ENCODE measurements at regions not wholly inside any gene's neighbourhood (a gene's known extent, or its start where the extent isn't known, plus 50 kb on each side); places are given as distances from the start of the nearest gene placed in this dataset.

GRCh38 chr9:16153741-16154140 is 600.9 kb downstream of the CCDC171 start:
- no peak for TF ChIP-seq CTCF (IDR thresholded peaks at IDR 0.05; ENCODE audit: unreplicated experiment)
- Mint-ChIP-seq H3K27me3 (ENCODE audit: unreplicated experiment) (peaks cover 2% of the 10 kb centered on the region), H3K9me3 (ENCODE audit: unreplicated experiment) (no peaks in the 10 kb centered on the region), H3K36me3 (ENCODE audit: low read depth, unreplicated experiment) (no peaks in the 10 kb centered on the region), H3K4me1 (ENCODE audit: unreplicated experiment) (peaks cover 22% of the 10 kb centered on the region), H3K4me3 (ENCODE audit: unreplicated experiment) (no peak overlapping the region), H3K27ac (ENCODE audit: unreplicated experiment) (no peak overlapping the region)
- DNase-seq (ENCODE audit: low spot score): no peak

- no peak overlapping the region for H3K27ac Mint-ChIP-seq (ENCODE audit: unreplicated experiment)
- H3K27me3 Mint-ChIP-seq (ENCODE audit: unreplicated experiment): peaks cover 2% of the 10 kb centered on the region
- TF ChIP-seq CTCF (IDR thresholded peaks at IDR 0.05; ENCODE audit: unreplicated experiment): no peak
- H3K36me3 Mint-ChIP-seq (ENCODE audit: low read depth, unreplicated experiment): no peaks in the 10 kb centered on the region
- peak overlapping the region; percentile 34 for H3K4me3 Mint-ChIP-seq (ENCODE audit: unreplicated experiment)
- H3K9me3 Mint-ChIP-seq (ENCODE audit: unreplicated experiment): no peaks in the 10 kb centered on the region
- H3K4me1 Mint-ChIP-seq (ENCODE audit: unreplicated experiment): peaks cover 22% of the 10 kb centered on the region
- peak; percentile 74 for DNase-seq (ENCODE audit: low spot score)
These were observed 601.8 kb downstream of the CCDC171 start for GRCh38 chr9:16154521-16155078.

- Mint-ChIP-seq H3K4me1 (ENCODE audit: unreplicated experiment) (peaks cover 22% of the 10 kb centered on the region), H3K9me3 (ENCODE audit: unreplicated experiment) (no peaks in the 10 kb centered on the region), H3K4me3 (ENCODE audit: unreplicated experiment) (no peak overlapping the region), H3K36me3 (ENCODE audit: low read depth, unreplicated experiment) (no peaks in the 10 kb centered on the region), H3K27ac (ENCODE audit: unreplicated experiment) (no peak overlapping the region), H3K27me3 (ENCODE audit: unreplicated experiment) (peaks cover 2% of the 10 kb centered on the region)
- no peak for DNase-seq (ENCODE audit: low spot score)
- no peak for TF ChIP-seq CTCF (IDR thresholded peaks at IDR 0.05; ENCODE audit: unreplicated experiment)
These were observed 603.0 kb downstream of the CCDC171 start for GRCh38 chr9:16155878-16156277.

GRCh38 chr9:16157216-16157615 is 604.4 kb downstream of the CCDC171 start:
- peaks cover 2% of the 10 kb centered on the region for H3K27me3 Mint-ChIP-seq (ENCODE audit: unreplicated experiment)
- no peaks in the 10 kb centered on the region for H3K36me3 Mint-ChIP-seq (ENCODE audit: low read depth, unreplicated experiment)
- peaks cover 22% of the 10 kb centered on the region for H3K4me1 Mint-ChIP-seq (ENCODE audit: unreplicated experiment)
- no peak for TF ChIP-seq CTCF (IDR thresholded peaks at IDR 0.05; ENCODE audit: unreplicated experiment)
- no peak for DNase-seq (ENCODE audit: low spot score)
- no peaks in the 10 kb centered on the region for H3K9me3 Mint-ChIP-seq (ENCODE audit: unreplicated experiment)
- H3K4me3 Mint-ChIP-seq (ENCODE audit: unreplicated experiment): no peak overlapping the region
- H3K27ac Mint-ChIP-seq (ENCODE audit: unreplicated experiment): no peak overlapping the region

- H3K4me3 Mint-ChIP-seq (ENCODE audit: unreplicated experiment): no peak overlapping the region
- TF ChIP-seq CTCF (IDR thresholded peaks at IDR 0.05; ENCODE audit: unreplicated experiment): no peak
- H3K36me3 Mint-ChIP-seq (ENCODE audit: low read depth, unreplicated experiment): no peaks in the 10 kb centered on the region
- H3K27ac Mint-ChIP-seq (ENCODE audit: unreplicated experiment): no peak overlapping the region
- H3K4me1 Mint-ChIP-seq (ENCODE audit: unreplicated experiment): peaks cover 18% of the 10 kb centered on the region
- no peak for DNase-seq (ENCODE audit: low spot score)
- H3K9me3 Mint-ChIP-seq (ENCODE audit: unreplicated experiment): no peaks in the 10 kb centered on the region
- peaks cover 2% of the 10 kb centered on the region for H3K27me3 Mint-ChIP-seq (ENCODE audit: unreplicated experiment)
These were observed 604.8 kb downstream of the CCDC171 start for GRCh38 chr9:16157651-16158050.

Measured in endothelial cell (in vitro differentiated cells).